ENCODE measurements at regions not wholly inside any gene's neighbourhood (a gene's known extent, or its start where the extent isn't known, plus 50 kb on each side); places are given as distances from the start of the nearest gene placed in this dataset.

DNA sequence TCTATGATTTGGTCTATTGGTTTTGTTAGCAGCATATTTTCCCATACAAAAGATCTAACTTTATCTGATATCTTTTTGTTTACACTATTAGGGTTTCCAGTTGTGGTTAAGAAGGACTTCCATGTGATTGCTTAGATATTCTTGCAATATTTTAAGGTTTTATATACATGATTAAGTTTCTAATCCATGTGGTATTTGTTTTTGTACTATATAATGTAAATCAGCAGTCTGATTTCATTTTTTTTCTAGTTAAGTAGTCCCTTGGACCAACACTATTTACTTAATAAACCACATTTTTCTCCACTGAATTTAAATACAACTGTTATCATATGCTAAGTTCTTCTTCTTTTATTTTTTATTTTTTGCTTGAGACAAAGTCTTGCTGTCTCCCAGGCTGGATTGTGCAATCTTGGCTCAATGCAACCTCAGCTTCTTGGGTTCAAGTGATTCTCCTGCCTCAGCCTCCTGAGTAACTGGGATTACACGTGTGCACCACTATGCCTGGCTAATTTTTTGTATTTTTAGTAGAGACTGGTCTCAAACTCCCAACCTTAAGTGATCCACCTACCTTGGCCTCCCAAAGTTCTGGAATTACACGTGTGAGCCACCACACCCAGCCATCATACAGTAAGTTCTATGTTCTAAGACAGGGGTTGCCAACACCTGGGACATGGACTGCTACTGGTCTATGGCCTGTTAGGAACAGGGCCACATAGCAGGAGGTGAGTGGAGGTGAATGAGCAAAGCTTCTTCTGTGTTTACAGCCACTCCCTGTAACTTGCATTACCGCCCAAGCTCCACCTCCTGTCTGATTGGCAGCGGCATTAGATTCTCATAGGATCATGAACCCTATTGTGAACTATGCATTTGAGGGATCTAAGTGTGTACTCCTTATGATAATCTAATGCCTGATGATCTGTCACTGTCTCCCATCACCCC is 58.5 kb upstream of the RAB27B start:
- DNase-seq, result no peak

DNA sequence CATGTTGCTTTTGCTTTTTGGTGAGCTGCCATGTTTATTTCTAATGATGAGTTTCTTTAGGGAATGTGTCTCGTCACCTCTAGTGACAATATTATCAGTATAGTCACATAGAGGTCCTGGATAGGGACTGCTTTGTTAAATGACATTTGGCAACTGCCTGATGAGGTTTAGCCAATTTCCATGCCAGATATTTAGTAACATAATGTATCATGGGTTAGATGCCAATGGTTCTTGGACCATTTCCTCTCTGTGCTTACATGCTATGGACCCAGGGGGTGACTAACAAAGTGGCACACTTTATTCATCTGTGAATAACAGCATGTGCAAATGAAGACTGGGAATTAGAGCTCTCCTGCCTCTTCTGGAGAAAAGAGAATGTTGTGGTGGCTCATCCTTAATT is 56.2 kb upstream of the RAB27B start:
- DNase-seq, result no peak

DNA sequence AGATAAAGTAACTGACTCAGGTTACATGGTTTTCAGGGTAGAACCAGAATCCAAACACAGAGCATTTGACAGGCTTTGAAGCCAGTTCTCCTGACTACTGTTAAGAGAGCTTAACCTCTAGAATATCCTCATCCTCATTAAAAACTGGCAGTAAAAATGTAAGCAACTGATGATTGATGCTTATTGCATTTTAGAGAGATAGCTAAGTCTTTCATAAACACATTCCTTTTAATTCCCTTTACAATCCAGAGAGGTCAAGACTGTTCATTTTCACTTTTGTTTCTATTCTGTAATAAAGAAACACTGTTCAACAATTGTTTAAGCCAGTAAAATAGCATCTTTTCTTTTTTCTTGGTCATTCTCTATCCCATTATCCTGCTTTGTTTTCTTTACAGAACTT is 53.9 kb upstream of the RAB27B start:
- DNase-seq, result no peak

DNA sequence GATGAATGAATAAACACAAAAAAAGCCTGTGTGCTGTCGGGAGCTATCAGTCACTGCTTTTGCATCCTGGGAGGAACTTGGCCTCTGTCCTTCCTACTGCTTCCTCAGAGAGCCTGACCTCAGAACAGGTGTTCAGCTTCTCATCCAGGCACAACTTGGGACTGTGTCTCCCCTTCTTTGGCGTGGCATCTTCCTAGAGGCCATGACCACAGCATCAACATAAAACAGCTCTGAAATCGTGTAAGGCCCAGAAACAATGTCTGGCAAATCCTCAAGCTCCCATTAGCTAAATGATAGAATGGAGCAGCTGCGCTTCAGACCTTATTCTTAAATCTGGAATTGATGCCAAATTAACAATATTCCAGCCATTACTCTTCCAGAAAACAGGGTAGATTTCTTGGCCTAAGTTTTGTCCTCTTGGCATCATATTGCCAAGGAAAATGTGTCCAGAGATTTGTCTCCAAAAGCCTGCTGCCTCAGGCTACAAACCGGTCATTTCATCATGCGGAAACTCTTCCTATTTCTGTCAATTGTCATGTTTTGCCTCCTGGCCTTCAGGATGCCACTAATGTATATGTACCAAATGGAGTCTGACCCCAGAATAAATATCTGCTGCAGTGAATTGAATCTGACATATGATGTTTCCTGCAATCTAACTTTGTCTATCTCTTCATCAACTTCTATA is 53.2 kb upstream of the RAB27B start:
- no peak for DNase-seq

DNA sequence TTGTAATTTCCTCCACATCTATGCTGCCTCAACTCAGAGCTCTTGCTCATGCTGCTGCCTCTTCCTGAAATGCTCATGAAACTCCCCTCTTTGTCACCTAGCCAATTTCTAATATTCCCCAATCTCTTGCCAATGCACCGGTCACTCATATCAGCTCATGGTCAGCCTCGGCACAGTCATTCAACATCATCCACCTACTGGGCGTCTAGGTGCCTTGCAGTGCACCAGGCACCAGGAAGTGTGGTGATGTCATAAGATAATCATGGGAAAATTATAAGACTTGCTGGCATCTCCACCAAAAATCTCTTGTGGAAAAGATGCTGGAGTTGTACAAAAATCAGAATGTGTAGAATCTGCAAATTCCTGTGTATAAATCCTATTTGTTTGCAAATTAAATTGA is 52.6 kb upstream of the RAB27B start:
- no peak for DNase-seq

DNA sequence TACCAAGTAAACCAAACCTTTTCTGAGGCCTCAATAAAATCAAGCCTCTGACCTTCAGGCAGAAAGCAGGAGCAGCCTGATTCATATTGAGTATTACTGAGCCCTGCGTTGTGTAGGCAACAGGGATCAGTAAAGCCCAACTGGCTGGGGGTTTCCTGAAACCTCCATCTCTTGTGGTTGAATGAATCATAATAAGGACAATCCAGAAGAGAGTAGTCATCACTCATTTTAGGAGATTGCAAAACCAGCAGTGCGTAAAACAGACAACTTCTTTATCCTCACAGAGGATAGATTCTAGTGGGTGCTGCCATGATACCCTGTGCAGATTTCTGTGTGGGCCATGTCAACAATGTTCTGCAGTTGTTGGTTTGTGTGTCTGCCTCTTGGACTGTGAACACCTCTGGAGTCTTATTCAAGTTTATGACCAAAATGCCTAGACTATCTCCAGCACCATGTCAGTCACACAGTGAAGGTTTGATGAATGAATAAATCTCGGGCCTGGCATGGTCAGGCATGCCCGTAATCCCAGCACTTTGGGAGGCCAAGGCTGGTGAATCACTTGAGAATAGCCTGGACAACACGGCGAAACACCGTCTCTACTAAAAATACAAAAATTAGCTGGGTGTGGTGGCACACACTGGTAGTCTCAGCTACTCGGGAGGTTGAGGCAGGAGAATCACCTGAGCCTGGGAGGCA is 51.8 kb upstream of the RAB27B start:
- no peak for DNase-seq

DNA sequence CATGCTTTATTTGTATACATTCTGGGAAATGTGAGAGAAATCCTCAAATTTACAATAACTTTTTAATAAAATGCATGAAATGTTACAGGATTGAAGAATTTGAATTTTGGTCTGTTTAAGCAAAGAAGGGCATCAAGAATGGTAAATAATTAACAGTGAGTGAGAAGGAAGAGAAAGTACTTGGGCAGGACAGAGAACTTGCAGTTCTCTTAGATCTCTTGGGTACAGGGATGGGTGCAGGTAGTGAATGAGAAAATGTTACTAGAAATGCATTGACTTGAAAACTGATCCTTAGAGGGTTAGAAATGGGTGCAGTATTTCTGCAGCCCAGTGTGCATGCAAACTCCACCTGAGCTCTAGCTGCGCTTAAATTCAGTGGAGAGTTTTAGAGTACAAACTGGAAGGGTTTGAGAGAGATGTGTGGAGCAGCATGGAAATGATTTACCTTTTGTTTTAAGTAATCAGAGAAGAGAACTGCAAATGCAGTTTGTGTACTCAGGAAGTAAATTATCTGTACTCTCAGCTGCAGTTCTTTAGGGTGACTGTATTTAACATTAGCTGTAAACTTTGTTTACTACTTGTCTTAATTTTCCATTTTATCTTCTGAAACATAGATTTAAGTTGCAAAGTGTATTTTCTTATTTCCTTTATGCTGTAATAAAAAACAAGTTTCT is 51.0 kb upstream of the RAB27B start:
- no peak for DNase-seq

DNA sequence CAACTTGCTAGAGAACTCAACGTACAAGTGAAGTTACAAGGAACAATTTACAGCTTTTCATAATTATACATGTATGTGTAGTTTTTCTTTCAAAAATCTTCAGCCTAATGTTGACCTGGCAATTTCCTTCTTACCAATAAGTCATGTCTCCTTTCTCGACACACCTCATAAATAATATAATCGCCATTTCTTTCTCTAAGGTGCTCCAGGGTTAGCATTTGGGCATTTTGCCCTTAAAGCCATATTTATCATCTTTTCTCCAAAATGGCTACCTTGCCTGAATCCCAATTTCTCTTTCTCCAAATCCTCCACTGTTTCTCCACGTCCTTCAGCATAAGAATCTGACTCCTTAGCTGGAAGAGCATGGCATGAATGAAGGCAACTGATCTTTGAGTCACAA is 50.3 kb upstream of the RAB27B start:
- no peak for DNase-seq
